GM23248 (cell line): ENCODE measurements at regions not wholly inside any gene's neighbourhood (a gene's known extent, or its start where the extent isn't known, plus 50 kb on each side); places are given as distances from the start of the nearest gene placed in this dataset.

Source experiments
- EZH2 ChIP-seq: fragments of 200-600 bp; sonication (generic); IDR thresholded peaks from 2 replicates; pipeline ENCODE4 v1.6.1; 2018; ENCODE audit warnings: antibody characterized with exemption, mild to moderate bottlenecking; ENCODE audit not compliant: insufficient read depth, poor library complexity, severe bottlenecking
- EZH2phosphoT487 ChIP-seq: fragments of 200-600 bp; sonication (generic); IDR thresholded peaks from 2 replicates; pipeline ENCODE4 v1.6.1; 2018; ENCODE audit warnings: antibody characterized with exemption, moderate library complexity, mild to moderate bottlenecking, low read depth; ENCODE audit not compliant: insufficient read depth

DNA sequence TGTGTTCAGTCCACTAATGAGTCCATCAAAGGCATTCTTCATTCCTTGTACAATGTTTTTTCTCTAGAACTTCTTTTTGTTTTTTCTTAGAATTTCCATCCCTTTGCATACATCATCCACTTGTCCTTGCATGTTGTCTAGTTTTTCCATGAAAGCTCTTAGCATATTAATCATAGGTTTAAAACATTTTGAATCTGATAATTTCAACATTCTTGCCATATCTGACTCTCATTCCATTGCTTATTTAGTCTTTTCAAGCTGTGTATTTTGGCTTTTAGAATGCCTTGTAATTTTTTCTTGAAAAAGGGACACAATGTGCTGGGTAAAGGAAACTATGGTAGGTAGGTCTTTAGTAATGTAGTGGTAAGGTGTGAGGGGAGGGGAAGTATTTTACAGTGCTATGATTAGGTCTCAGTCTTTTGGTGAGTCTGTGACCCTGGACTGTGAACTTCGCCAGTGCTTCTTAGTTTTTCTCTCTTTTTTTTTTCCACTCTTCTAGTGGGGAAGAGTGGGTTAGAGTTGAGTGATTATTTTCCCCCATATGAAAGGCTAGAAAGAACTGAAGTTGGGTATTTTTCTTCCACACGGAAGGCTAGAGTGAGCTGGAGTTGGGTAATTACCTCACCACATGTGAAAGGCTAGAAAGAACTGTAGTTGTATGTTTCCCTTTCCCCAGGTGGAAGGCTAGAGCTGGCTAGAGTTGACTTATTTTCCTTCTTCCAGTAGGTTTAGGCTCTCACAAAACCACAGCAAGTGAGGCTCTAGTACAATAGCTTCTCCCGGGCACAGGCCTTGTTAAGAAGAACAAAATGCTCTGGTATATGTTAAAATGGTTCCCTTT is 172.1 kb downstream of the SNX18 start:
- no peak for TF ChIP-seq EZH2
- no peak for TF ChIP-seq EZH2phosphoT487
